ENCODE measurements at regions not wholly inside any gene's neighbourhood (a gene's known extent, or its start where the extent isn't known, plus 50 kb on each side); places are given as distances from the start of the nearest gene placed in this dataset.
"Not testable (repeated sequence)": the region's sequence is repeated elsewhere in the genome, so short reads cannot be mapped to it uniquely, and the experiment has no call there.

GRCh38 chr7:19520392-19520791 lies 188.4 kb downstream of the POLR1F start:
- no peak for TF ChIP-seq CTCF (IDR thresholded peaks at IDR 0.05)
- TF ChIP-seq POLR2A (IDR thresholded peaks at IDR 0.05), result no peak
- Histone ChIP-seq H3K27ac (no peak overlapping the region), H3K27me3 (no peaks in the 10 kb centered on the region), H3K4me3 (replicated peaks in 1 of 3) (no peak overlapping the region), H3K9me3 (no peaks in the 10 kb centered on the region), H3K4me1 (no peaks in the 10 kb centered on the region), H3K36me3 (no peaks in the 10 kb centered on the region)
- WGBS, 2 donors, result 76 to 80% methylated on average over 1 of the region's 1 CpG
- intact Hi-C loops (cut with DNase I), result no loop called here
- no peak for DNase-seq

- Histone ChIP-seq H3K9me3 (no peaks in the 10 kb centered on the region), H3K27ac (no peak overlapping the region), H3K4me1 (no peaks in the 10 kb centered on the region), H3K4me3 (replicated peaks in 1 of 3) (no peak overlapping the region), H3K27me3 (no peaks in the 10 kb centered on the region), H3K36me3 (no peaks in the 10 kb centered on the region)
- intact Hi-C loops (cut with DNase I), result no loop called here
- DNase-seq, result no peak
- WGBS, 2 donors, result 49 to 59% methylated on average over 3 of the region's 3 CpGs
- no peak for TF ChIP-seq POLR2A (IDR thresholded peaks at IDR 0.05)
- TF ChIP-seq CTCF (IDR thresholded peaks at IDR 0.05), result no peak
Observed at GRCh38 chr7:19519443-19520021, 189.3 kb downstream of the POLR1F start.

- H3K4me3 ChIP-seq (replicated peaks in 1 of 3); H3K27ac ChIP-seq; H3K36me3 ChIP-seq; intact Hi-C loops (cut with DNase I); H3K27me3 ChIP-seq; H3K4me1 ChIP-seq; H3K9me3 ChIP-seq; DNase-seq: not testable (repeated sequence)
- 79 to 84% methylated on average over 3 of the region's 3 CpGs for WGBS, 2 donors
Observed at GRCh38 chr7:19517546-19517945, 191.3 kb downstream of the POLR1F start.

- H3K4me1 ChIP-seq, result no peaks in the 10 kb centered on the region
- intact Hi-C loops (cut with DNase I), result no loop called here
- DNase-seq, result no peak
- TF ChIP-seq POLR2A (IDR thresholded peaks at IDR 0.05) (no peak), CTCF (IDR thresholded peaks at IDR 0.05) (no peak)
- H3K27ac ChIP-seq, result no peak overlapping the region
- no peaks in the 10 kb centered on the region for H3K27me3 ChIP-seq
- H3K4me3 ChIP-seq (replicated peaks in 1 of 3), result no peak overlapping the region
- no peaks in the 10 kb centered on the region for H3K36me3 ChIP-seq
- 80 to 88% methylated on average over 2 of the region's 2 CpGs for WGBS, 2 donors
- H3K9me3 ChIP-seq, result no peaks in the 10 kb centered on the region
Observed at GRCh38 chr7:19508821-19509220, 200.0 kb downstream of the POLR1F start.

GRCh38 chr7:19508124-19508523 lies 200.7 kb downstream of the POLR1F start:
- H3K27me3 ChIP-seq, result no peaks in the 10 kb centered on the region
- no peaks in the 10 kb centered on the region for H3K36me3 ChIP-seq
- DNase-seq, result no peak
- H3K4me1 ChIP-seq, result no peaks in the 10 kb centered on the region
- no peak overlapping the region for H3K4me3 ChIP-seq (replicated peaks in 1 of 3)
- intact Hi-C loops (cut with DNase I), result no loop called here
- no peaks in the 10 kb centered on the region for H3K9me3 ChIP-seq
- 46 to 64% methylated on average over 2 of the region's 2 CpGs for WGBS, 2 donors
- H3K27ac ChIP-seq, result no peak overlapping the region
- TF ChIP-seq POLR2A (IDR thresholded peaks at IDR 0.05) (no peak), CTCF (IDR thresholded peaks at IDR 0.05) (no peak)
